ENCODE measurements at regions not wholly inside any gene's neighbourhood (a gene's known extent, or its start where the extent isn't known, plus 50 kb on each side); places are given as distances from the start of the nearest gene placed in this dataset.

GRCh38 chr22:48605125-48605524 is 1222.5 kb downstream of the BRD1 start (continued):
- TF ChIP-seq ZNF274 (IDR thresholded peaks at IDR 0.05; ENCODE audit: low read depth, low read length) (no peak), TCF7L2 (IDR thresholded peaks at IDR 0.05; ENCODE audit: borderline replicate concordance, extremely low read depth, insufficient read depth, insufficient read length) (no peak), YY1 (IDR thresholded peaks at IDR 0.05; ENCODE audit: extremely low read depth, insufficient replicate concordance, low read depth, low read length) (no peak), CBX3 (IDR thresholded peaks at IDR 0.05; ENCODE audit: low read depth) (no peak), MAX (IDR thresholded peaks at IDR 0.05) (no peak), POLR2AphosphoS5 (IDR thresholded peaks at IDR 0.05; ENCODE audit: low read depth, low read length) (no peak)

GRCh38 chr22:48603621-48604320 is 1223.9 kb downstream of the BRD1 start:
- ChIA-PET POLR2A (no interaction called here), CTCF (no interaction called here), RAD21 (ENCODE audit: low non-redundant PET in 1 of 2, low total read pairs in 2 of 2, uncharacterized antibody in 2 of 2, unreplicated experiment in 2 of 2) (no interaction called here)
- Histone ChIP-seq H3K27ac (ENCODE audit: low read depth, low read length) (no peak overlapping the region), H3K9me3 (ENCODE audit: control insufficient read depth in 1 of 2, insufficient read depth in 1 of 2, low read depth in 1 of 2, low read length in 2 of 2) (peaks cover 0 to 5% of the 10 kb centered on the region in 2 experiments; a peak in 2 of 4 replicates), H3K4me3 (replicated peaks in 1 of 2; ENCODE audit: low read depth in 1 of 2, low read length in 2 of 2) (no peak overlapping the region), H3K4me1 (ENCODE audit: control insufficient read depth in 1 of 2, insufficient read depth in 2 of 2, low read length in 2 of 2) (peaks cover 0 to 7% of the 10 kb centered on the region in 2 experiments; a peak in 1 of 4 replicates), H4K20me1 (ENCODE audit: insufficient read depth) (no peaks in the 10 kb centered on the region), H3K27me3 (ENCODE audit: insufficient read depth, low read length) (no peaks in the 10 kb centered on the region), H3K9ac (ENCODE audit: low read length) (no peak overlapping the region), H3K79me2 (ENCODE audit: insufficient read depth, low read length) (no peaks in the 10 kb centered on the region), H3K36me3 (ENCODE audit: control insufficient read depth in 1 of 2, insufficient read depth in 2 of 2, low read length in 2 of 2) (no peaks in the 10 kb centered on the region), H2AFZ (ENCODE audit: low read depth, low read length, poor library complexity, severe bottlenecking) (no peak overlapping the region), H3K9me2 (ENCODE audit: insufficient read depth) (no peaks in the 10 kb centered on the region), H3K4me2 (ENCODE audit: low read length) (no peak overlapping the region)
- BruUV-seq (replicated peaks): no TSS peak
- DNase-seq (ENCODE audit: low read depth, low spot score): no peak
- TF ChIP-seq REST (IDR thresholded peaks at IDR 0.05; ENCODE audit: low read depth) (no peak), POLR2AphosphoS5 (IDR thresholded peaks at IDR 0.05; ENCODE audit: low read depth, low read length) (no peak), ZNF274 (IDR thresholded peaks at IDR 0.05; ENCODE audit: low read depth, low read length) (no peak), SRF (IDR thresholded peaks at IDR 0.05; ENCODE audit: low read depth) (no peak), TCF7L2 (IDR thresholded peaks at IDR 0.05; ENCODE audit: borderline replicate concordance, extremely low read depth, insufficient read depth, insufficient read length) (no peak), EZH2 (IDR thresholded peaks at IDR 0.05) (no peak), SIN3A (IDR thresholded peaks at IDR 0.05; ENCODE audit: low read depth) (no peak)
- no peak for ATAC-seq
- intact Hi-C loops (cut with micrococcal nuclease): no loop called here
